WERI-Rb-1 (cell line): ENCODE measurements at regions not wholly inside any gene's neighbourhood (a gene's known extent, or its start where the extent isn't known, plus 50 kb on each side); places are given as distances from the start of the nearest gene placed in this dataset.

Experiments
- DNase-seq: peaks from one replicate; pipeline ENCODE4 v3.0.0-alpha.2; 2020
- H3K27ac ChIP-seq: fragments of 250-450 bp; sonication (Bioruptor Pico); 2 replicates; pipeline ENCODE4 v1.5.1; 2020; ENCODE audit warnings: mild to moderate bottlenecking, moderate library complexity
- H3K27me3 ChIP-seq: fragments of 250-450 bp; sonication (Bioruptor Pico); 2 replicates; pipeline ENCODE4 v1.5.1; 2021; ENCODE audit warnings: mild to moderate bottlenecking, low read depth, moderate library complexity; ENCODE audit not compliant: insufficient read depth, severe bottlenecking
- H3K36me3 ChIP-seq: fragments of 250-450 bp; sonication (Bioruptor Pico); 2 replicates; pipeline ENCODE4 v1.5.1; 2020; ENCODE audit warnings: mild to moderate bottlenecking, moderate library complexity
- H3K4me3 ChIP-seq: 2 replicates; pipeline ENCODE4 v1.5.1; 2011; ENCODE audit warnings: low read depth, mild to moderate bottlenecking, control low read depth, low read length
- H3K9me3 ChIP-seq: fragments of 250-450 bp; sonication (Bioruptor Pico); 2 replicates; pipeline ENCODE4 v1.5.1; 2021; ENCODE audit warnings: mild to moderate bottlenecking, moderate library complexity; ENCODE audit not compliant: severe bottlenecking
- CTCF ChIP-seq: IDR thresholded peaks from 2 replicates; pipeline ENCODE4 v1.5.1; 2011; ENCODE audit warnings: low read depth, mild to moderate bottlenecking, control low read depth, inconsistent platforms, low read length

GRCh38 chr14:84819528-84819927 lies 710.4 kb upstream of the FLRT2 start:
- DNase-seq: no peak
- Histone ChIP-seq H3K27ac (no peak overlapping the region), H3K4me3 (no peak overlapping the region), H3K9me3 (no peaks in the 10 kb centered on the region), H3K36me3 (no peaks in the 10 kb centered on the region), H3K27me3 (no peaks in the 10 kb centered on the region)
- no peak for TF ChIP-seq CTCF

- Histone ChIP-seq H3K9me3 (no peaks in the 10 kb centered on the region), H3K27me3 (no peaks in the 10 kb centered on the region), H3K4me3 (no peak overlapping the region), H3K36me3 (no peaks in the 10 kb centered on the region), H3K27ac (no peak overlapping the region)
- no peak for DNase-seq
- no peak for TF ChIP-seq CTCF
These were observed 704.3 kb upstream of the FLRT2 start for GRCh38 chr14:84825481-84826251.

- DNase-seq: no peak
- no peak overlapping the region for H3K27ac ChIP-seq
- H3K27me3 ChIP-seq: no peaks in the 10 kb centered on the region
- no peak for TF ChIP-seq CTCF
- H3K36me3 ChIP-seq: no peaks in the 10 kb centered on the region
- no peak overlapping the region for H3K4me3 ChIP-seq
- H3K9me3 ChIP-seq: no peaks in the 10 kb centered on the region
These were observed 703.6 kb upstream of the FLRT2 start for GRCh38 chr14:84826294-84826693.

GRCh38 chr14:84850595-84850994 lies 679.3 kb upstream of the FLRT2 start:
- no peak for TF ChIP-seq CTCF
- Histone ChIP-seq H3K27ac (no peak overlapping the region), H3K36me3 (no peaks in the 10 kb centered on the region), H3K27me3 (no peaks in the 10 kb centered on the region), H3K4me3 (no peak overlapping the region), H3K9me3 (no peaks in the 10 kb centered on the region)
- no peak for DNase-seq

GRCh38 chr14:84856751-84857534 lies 673.0 kb upstream of the FLRT2 start:
- no peaks in the 10 kb centered on the region for H3K27me3 ChIP-seq
- no peak for DNase-seq
- no peak overlapping the region for H3K27ac ChIP-seq
- H3K36me3 ChIP-seq: no peaks in the 10 kb centered on the region
- no peak overlapping the region for H3K4me3 ChIP-seq
- no peak for TF ChIP-seq CTCF
- no peaks in the 10 kb centered on the region for H3K9me3 ChIP-seq
